Retinal pigment epithelial cell (primary cell): ENCODE measurements at regions not wholly inside any gene's neighbourhood (a gene's known extent, or its start where the extent isn't known, plus 50 kb on each side); places are given as distances from the start of the nearest gene placed in this dataset.
A peak's percentile ranks its signal among the peaks of the same experiment; 100 is the strongest.
"Not testable (repeated sequence)": the region's sequence is repeated elsewhere in the genome, so short reads cannot be mapped to it uniquely, and the experiment has no call there.

ENCODE experiments used
- DNase-seq: peaks from one replicate; pipeline ENCODE4 v3.0.0-alpha.2; 2010; ENCODE audit warnings: low read depth
- H3K4me3 ChIP-seq: 2 replicates; pipeline ENCODE4 v1.5.1; 2011; ENCODE audit warnings: mild to moderate bottlenecking, low read length, control low read depth, moderate library complexity
- TF ChIP-seq, protein P1 (sequence below): conservative IDR thresholded peaks from 2 replicates; pipeline ENCODE4 v1.5.1; 2011; ENCODE audit warnings: low read depth, low read length, control low read depth, inconsistent platforms

GRCh38 chrX:150262456-150262855 lies 100.7 kb upstream of the MAMLD1 start:
- DNase-seq, result no peak
- H3K4me3 ChIP-seq, result no peak overlapping the region
- TF ChIP-seq, protein P1, sequence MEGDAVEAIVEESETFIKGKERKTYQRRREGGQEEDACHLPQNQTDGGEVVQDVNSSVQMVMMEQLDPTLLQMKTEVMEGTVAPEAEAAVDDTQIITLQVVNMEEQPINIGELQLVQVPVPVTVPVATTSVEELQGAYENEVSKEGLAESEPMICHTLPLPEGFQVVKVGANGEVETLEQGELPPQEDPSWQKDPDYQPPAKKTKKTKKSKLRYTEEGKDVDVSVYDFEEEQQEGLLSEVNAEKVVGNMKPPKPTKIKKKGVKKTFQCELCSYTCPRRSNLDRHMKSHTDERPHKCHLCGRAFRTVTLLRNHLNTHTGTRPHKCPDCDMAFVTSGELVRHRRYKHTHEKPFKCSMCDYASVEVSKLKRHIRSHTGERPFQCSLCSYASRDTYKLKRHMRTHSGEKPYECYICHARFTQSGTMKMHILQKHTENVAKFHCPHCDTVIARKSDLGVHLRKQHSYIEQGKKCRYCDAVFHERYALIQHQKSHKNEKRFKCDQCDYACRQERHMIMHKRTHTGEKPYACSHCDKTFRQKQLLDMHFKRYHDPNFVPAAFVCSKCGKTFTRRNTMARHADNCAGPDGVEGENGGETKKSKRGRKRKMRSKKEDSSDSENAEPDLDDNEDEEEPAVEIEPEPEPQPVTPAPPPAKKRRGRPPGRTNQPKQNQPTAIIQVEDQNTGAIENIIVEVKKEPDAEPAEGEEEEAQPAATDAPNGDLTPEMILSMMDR, result no peak

DNA sequence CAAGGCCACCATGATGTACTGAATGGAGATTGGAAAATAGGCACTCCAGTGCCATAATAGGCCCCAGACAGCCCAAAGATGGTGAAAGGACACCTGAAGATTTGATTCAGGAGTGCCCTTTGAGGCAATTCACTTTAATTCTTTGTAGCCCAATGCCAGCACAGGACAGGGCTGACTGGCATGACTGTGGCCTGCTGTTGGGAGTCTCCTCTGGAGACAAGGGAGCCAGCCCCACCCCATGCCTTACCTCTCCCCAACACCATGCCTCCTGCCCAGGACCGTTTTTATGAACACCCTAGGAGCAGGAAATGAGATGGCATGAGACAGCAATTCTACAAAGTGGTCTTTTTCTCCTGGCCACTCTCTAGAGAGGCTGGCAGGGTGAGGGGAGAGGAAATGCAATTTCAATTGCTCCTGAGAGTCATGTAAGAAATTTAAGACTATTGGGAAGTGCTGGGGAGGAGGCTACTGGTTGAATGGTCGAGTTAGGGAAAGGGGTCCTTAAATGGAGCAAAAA lies 94.2 kb upstream of the MAMLD1 start:
- TF ChIP-seq, protein P1, result no peak
- DNase-seq, result no peak
- no peak overlapping the region for H3K4me3 ChIP-seq

- H3K4me3 ChIP-seq, result no peak overlapping the region
- TF ChIP-seq, protein P1, result no peak
- peak; percentile 16 for DNase-seq
These were observed 93.4 kb upstream of the MAMLD1 start for GRCh38 chrX:150269605-150270254.

DNA sequence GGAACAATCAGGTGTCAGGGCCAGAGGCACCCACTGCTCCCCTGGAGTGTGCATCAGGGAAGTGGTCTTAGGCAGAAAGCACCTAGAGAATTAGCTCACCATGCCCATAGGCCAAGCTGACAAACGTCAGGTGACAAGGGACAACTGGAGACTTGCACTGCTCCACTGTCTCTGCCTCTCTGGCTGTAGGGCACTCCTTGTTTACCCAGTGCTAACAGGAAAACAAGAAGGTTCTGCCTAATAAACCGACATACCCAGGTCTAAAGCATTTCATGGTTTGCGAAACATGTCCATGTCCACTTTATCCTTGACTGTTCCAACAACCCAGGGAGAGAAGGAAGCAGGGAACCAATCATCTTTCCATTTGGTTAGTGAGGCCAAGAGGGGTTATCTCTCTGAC lies 92.5 kb upstream of the MAMLD1 start:
- no peak overlapping the region for H3K4me3 ChIP-seq
- DNase-seq, result no peak
- TF ChIP-seq, protein P1, result no peak

DNA sequence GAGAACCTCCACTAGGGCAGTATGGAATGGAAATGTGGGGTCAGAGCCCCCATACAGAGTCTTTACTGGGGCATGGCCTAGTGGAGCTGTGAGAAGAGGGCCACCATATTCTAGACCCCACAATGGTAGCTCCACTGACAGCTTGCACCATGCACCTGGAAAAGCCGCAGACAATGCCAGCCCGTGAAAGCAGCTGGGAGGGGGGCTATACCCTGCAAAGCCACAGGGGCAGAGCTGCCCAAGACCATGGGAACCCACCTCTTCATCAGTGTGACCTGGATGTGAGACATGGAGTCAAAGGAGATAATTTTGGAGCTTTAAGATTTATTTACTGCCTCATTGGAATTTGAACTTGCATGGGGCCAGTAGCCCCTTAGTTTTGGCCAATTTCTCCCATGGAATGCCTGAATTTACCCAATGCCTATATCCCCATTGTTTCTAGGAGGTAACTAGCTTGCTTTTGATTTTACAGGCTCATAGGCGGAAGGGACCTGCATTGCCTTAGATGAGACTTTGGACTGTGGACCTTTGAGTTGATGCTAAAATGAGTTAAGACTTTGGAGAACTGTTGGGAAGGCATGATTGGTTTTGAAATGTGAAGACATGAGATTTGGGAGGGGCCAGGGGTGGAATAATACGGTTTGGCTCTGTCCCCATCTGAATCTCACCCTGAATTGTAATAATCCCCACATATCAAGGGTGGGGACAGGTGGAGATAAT lies 89.4 kb upstream of the MAMLD1 start:
- H3K4me3 ChIP-seq, DNase-seq: not testable (repeated sequence)

DNA sequence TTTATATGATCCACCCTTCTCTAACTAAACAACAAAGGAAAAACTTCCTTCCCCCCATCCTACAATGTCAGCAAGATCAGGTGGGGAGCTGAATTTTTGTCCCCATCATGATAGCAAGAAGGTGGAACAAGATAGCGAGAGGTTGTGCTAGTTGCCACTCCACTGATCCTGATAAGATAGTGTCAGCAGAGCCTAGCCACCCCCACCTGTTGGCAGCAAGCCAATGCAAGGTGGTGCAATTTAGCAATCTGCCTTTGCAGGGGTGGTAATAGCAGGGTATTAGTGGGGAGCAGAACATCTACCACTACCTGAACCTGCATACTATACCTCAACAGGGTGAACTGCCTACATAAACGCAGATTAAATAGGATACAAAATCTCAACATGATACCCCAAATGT lies 80.2 kb upstream of the MAMLD1 start:
- TF ChIP-seq, protein P1, result no peak

GRCh38 chrX:150291014-150291413 lies 72.1 kb upstream of the MAMLD1 start:
- DNase-seq, result no peak
- TF ChIP-seq, protein P1, result no peak
- no peak overlapping the region for H3K4me3 ChIP-seq

More for the DNA sequence above, 80.2 kb upstream of the MAMLD1 start:
- no peak overlapping the region for H3K4me3 ChIP-seq
- no peak for DNase-seq
